GM12891 (cell line): ENCODE measurements at regions not wholly inside any gene's neighbourhood (a gene's known extent, or its start where the extent isn't known, plus 50 kb on each side); places are given as distances from the start of the nearest gene placed in this dataset.

Experiments used
- POLR2A ChIP-seq: IDR thresholded peaks from 2 replicates; pipeline ENCODE4 v1.6.1; 2011; ENCODE audit warnings: low read depth, low read length, control low read depth
- POLR2AphosphoS5 ChIP-seq: IDR thresholded peaks from 2 replicates; pipeline ENCODE4 v1.6.1; 2011; ENCODE audit warnings: low read depth, low read length, control low read depth
- TAF1 ChIP-seq: IDR thresholded peaks from 2 replicates; pipeline ENCODE4 v1.6.1; 2011; ENCODE audit warnings: low read depth, low read length, control low read depth

DNA sequence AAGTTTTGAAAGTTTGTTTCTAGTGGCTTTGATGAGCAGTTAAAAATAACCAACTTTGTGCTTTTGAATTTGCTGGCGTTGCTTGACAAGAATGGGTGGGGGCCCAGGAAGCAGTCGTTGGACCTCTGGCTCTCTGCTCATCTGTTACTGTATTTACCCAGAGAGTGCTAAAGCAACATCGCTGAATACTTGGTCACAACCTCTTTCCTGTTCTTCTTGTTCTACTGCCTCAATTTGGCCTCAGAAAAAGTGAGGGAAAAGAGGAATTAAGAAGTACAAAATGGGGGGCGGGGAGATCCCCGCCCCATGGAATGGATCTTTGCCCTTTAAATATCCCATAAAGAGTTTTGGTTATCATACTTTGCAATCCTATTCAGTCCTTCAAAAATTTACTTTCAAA, 221.5 kb upstream of the G2E3 start:
- TF ChIP-seq POLR2A (no peak), TAF1 (no peak), POLR2AphosphoS5 (no peak)
